ENCODE measurements at regions not wholly inside any gene's neighbourhood (a gene's known extent, or its start where the extent isn't known, plus 50 kb on each side); places are given as distances from the start of the nearest gene placed in this dataset.

DNA sequence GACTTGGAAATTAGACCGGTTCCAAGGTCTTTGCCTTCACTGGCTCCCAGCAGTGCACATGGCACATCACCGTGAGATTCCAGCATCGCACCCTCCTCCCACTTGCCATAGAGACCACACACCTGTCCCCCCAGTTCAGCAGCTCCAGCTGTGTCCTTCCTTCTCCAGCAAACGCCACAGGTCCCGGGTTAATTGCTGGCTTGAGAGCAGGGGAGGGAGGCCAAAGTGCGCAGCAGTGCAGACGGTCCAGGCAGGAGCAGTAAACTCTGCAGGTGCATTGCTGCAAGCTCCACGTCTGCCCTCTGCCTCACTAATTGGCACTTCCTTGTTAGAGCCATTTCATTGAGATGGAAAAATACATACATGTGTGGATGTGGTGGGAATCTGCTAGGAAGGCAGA, 65.3 kb downstream of the KLHDC7A start:
- Histone ChIP-seq H3K9me3 (ENCODE audit: control insufficient read depth, low read length) (peaks cover 5% of the 10 kb centered on the region), H3K18ac (ENCODE audit: low read depth in 1 of 2, low read length in 2 of 2) (no peak overlapping the region), H3K9ac (ENCODE audit: low read length) (no peak overlapping the region), H3K36me3 (ENCODE audit: control insufficient read depth in 1 of 2, insufficient read depth in 2 of 2, low read depth in 1 of 2, low read length in 2 of 2) (no peaks in the 10 kb centered on the region), H2BK5ac (ENCODE audit: low read depth, low read length, poor library complexity, severe bottlenecking) (no peak overlapping the region), H2AK5ac (ENCODE audit: low read length, severe bottlenecking) (no peak overlapping the region), H3K79me1 (replicated peaks; ENCODE audit: low read length, poor library complexity, severe bottlenecking) (no peaks in the 10 kb centered on the region), H2BK120ac (ENCODE audit: low read depth, low read length) (no peak overlapping the region), H3K23ac (ENCODE audit: low read length in 2 of 2) (no peak overlapping the region), H3K4me1 (ENCODE audit: control insufficient read depth, insufficient read depth, low read depth, low read length) (no peaks in the 10 kb centered on the region), H2BK12ac (ENCODE audit: low read length in 2 of 2) (no peak overlapping the region), H2BK15ac (ENCODE audit: low read depth, poor library complexity, severe bottlenecking) (no peak overlapping the region), H4K8ac (ENCODE audit: low read length) (no peak overlapping the region), H2AFZ (ENCODE audit: low read depth, low read length) (no peak overlapping the region), H4K91ac (ENCODE audit: low read length) (no peak overlapping the region), H3K27me3 (ENCODE audit: control insufficient read depth in 1 of 2, insufficient read depth in 1 of 2, low read length in 2 of 2) (peaks cover 21 to 66% of the 10 kb centered on the region in 2 experiments), H3K4ac (ENCODE audit: low read depth in 1 of 2, low read length in 2 of 2) (no peak overlapping the region), H3K4me3 (ENCODE audit: insufficient read depth in 1 of 2, low read depth in 1 of 2, low read length in 2 of 2) (no peak overlapping the region), H3K27ac (ENCODE audit: low read length, poor library complexity, severe bottlenecking) (no peak overlapping the region), H3K14ac (ENCODE audit: low read length in 2 of 2) (no peak overlapping the region), H3K4me2 (ENCODE audit: low read length, poor library complexity, severe bottlenecking) (no peak overlapping the region)
- WGBS: 63% methylated on average over 8 of the region's 8 CpGs
- no peak for DNase-seq

DNA sequence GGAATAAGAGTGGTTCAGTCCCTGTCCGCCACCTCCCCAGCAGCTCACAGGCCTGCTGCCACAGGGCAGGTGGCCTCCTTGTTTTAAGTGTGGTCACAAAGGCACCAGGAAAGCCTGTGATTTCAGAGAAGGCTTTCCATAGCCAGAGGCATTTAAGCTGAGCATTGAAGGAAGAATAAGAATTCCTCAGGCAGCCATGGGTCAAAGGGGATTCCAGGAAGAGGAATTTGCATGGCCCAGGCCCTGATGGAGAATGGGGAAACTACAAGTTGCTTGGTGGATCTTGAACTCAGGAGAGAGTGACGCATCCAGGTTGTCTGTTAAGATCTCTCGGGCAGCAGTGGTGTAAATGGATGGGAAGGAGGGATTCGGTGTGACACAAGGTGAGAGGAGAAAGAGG, 66.7 kb downstream of the KLHDC7A start:
- Histone ChIP-seq H4K91ac (ENCODE audit: low read length) (no peak overlapping the region), H3K23ac (ENCODE audit: low read length in 2 of 2) (no peak overlapping the region), H3K9ac (ENCODE audit: low read length) (no peak overlapping the region), H3K4ac (ENCODE audit: low read depth in 1 of 2, low read length in 2 of 2) (no peak overlapping the region), H2BK5ac (ENCODE audit: low read depth, low read length, poor library complexity, severe bottlenecking) (no peak overlapping the region), H2BK120ac (ENCODE audit: low read depth, low read length) (no peak overlapping the region), H3K4me3 (ENCODE audit: insufficient read depth in 1 of 2, low read depth in 1 of 2, low read length in 2 of 2) (no peak overlapping the region), H3K36me3 (ENCODE audit: control insufficient read depth in 1 of 2, insufficient read depth in 2 of 2, low read depth in 1 of 2, low read length in 2 of 2) (no peaks in the 10 kb centered on the region), H2AK5ac (ENCODE audit: low read length, severe bottlenecking) (no peak overlapping the region), H3K18ac (ENCODE audit: low read depth in 1 of 2, low read length in 2 of 2) (no peak overlapping the region), H2BK12ac (ENCODE audit: low read length in 2 of 2) (no peak overlapping the region), H3K27me3 (ENCODE audit: control insufficient read depth in 1 of 2, insufficient read depth in 1 of 2, low read length in 2 of 2) (peaks cover 15 to 67% of the 10 kb centered on the region in 2 experiments), H3K9me3 (ENCODE audit: control insufficient read depth, low read length) (peaks cover 5% of the 10 kb centered on the region), H3K4me2 (ENCODE audit: low read length, poor library complexity, severe bottlenecking) (no peak overlapping the region), H4K8ac (ENCODE audit: low read length) (no peak overlapping the region), H3K14ac (ENCODE audit: low read length in 2 of 2) (no peak overlapping the region), H2BK15ac (ENCODE audit: low read depth, poor library complexity, severe bottlenecking) (no peak overlapping the region), H3K27ac (ENCODE audit: low read length, poor library complexity, severe bottlenecking) (no peak overlapping the region), H3K79me1 (replicated peaks; ENCODE audit: low read length, poor library complexity, severe bottlenecking) (no peaks in the 10 kb centered on the region), H2AFZ (ENCODE audit: low read depth, low read length) (no peak overlapping the region), H3K4me1 (ENCODE audit: control insufficient read depth, insufficient read depth, low read depth, low read length) (no peaks in the 10 kb centered on the region)
- no peak for DNase-seq
- WGBS: 70% methylated on average over 4 of the region's 4 CpGs

DNA sequence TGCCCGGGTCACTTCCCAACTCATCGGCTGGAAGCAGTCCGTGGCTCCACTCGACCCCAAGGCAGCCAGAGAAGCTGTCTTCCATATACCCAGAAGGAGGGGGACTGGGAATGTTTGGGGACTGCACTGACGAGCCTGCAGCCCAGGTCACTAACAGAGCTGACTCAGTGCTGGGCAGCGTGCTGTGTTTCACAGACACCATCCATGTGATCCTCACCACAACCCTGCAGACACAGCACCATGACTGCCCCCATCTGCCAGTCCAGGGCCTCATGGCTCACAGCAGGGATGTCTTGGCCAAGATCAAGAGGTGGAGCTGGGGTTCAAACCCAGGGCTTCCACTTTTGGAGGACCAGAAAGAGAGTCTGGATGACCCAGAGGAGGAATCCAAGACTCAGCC, 67.9 kb downstream of the KLHDC7A start:
- Histone ChIP-seq H2BK5ac (ENCODE audit: low read depth, low read length, poor library complexity, severe bottlenecking) (no peak overlapping the region), H3K4me3 (ENCODE audit: insufficient read depth in 1 of 2, low read depth in 1 of 2, low read length in 2 of 2) (no peak overlapping the region), H3K4ac (ENCODE audit: low read depth in 1 of 2, low read length in 2 of 2) (no peak overlapping the region), H2BK15ac (ENCODE audit: low read depth, poor library complexity, severe bottlenecking) (no peak overlapping the region), H3K79me1 (replicated peaks; ENCODE audit: low read length, poor library complexity, severe bottlenecking) (no peaks in the 10 kb centered on the region), H3K9ac (ENCODE audit: low read length) (no peak overlapping the region), H3K23ac (ENCODE audit: low read length in 2 of 2) (no peak overlapping the region), H3K9me3 (ENCODE audit: control insufficient read depth, low read length) (peaks cover under 1% of the 10 kb centered on the region), H2AK5ac (ENCODE audit: low read length, severe bottlenecking) (no peak overlapping the region), H3K18ac (ENCODE audit: low read depth in 1 of 2, low read length in 2 of 2) (no peak overlapping the region), H3K36me3 (ENCODE audit: control insufficient read depth in 1 of 2, insufficient read depth in 2 of 2, low read depth in 1 of 2, low read length in 2 of 2) (no peaks in the 10 kb centered on the region), H3K14ac (ENCODE audit: low read length in 2 of 2) (no peak overlapping the region), H2BK120ac (ENCODE audit: low read depth, low read length) (no peak overlapping the region), H4K8ac (ENCODE audit: low read length) (no peak overlapping the region), H3K4me2 (ENCODE audit: low read length, poor library complexity, severe bottlenecking) (no peak overlapping the region), H2AFZ (ENCODE audit: low read depth, low read length) (no peak overlapping the region), H4K91ac (ENCODE audit: low read length) (no peak overlapping the region), H3K4me1 (ENCODE audit: control insufficient read depth, insufficient read depth, low read depth, low read length) (no peaks in the 10 kb centered on the region), H3K27ac (ENCODE audit: low read length, poor library complexity, severe bottlenecking) (no peak overlapping the region), H3K27me3 (ENCODE audit: control insufficient read depth in 1 of 2, insufficient read depth in 1 of 2, low read length in 2 of 2) (peaks cover 6 to 70% of the 10 kb centered on the region in 2 experiments), H2BK12ac (ENCODE audit: low read length in 2 of 2) (no peak overlapping the region)
- 59% methylated on average over 6 of the region's 6 CpGs for WGBS
- DNase-seq: no peak

DNA sequence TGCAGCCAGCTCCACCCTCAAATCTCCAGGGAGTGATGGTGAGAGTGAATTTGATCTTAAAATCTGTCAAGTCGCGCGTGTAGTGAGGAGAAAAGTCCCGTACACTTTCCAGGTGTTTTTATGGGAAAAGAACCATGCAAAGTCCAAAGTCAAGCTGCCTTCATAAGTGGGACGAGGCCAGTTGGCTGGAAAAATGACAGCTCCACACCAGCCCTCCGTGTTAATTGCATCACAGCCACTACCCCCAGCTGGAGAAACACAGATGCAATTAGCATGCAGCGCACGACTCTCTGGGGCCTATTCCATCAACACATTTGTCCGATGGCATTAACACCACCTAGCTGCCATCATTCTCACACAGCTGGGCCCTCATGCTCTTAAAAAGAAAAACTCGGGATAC, 68.4 kb downstream of the KLHDC7A start:
- Histone ChIP-seq H3K18ac (ENCODE audit: low read depth in 1 of 2, low read length in 2 of 2) (no peak overlapping the region), H2BK5ac (ENCODE audit: low read depth, low read length, poor library complexity, severe bottlenecking) (no peak overlapping the region), H3K23ac (ENCODE audit: low read length in 2 of 2) (no peak overlapping the region), H3K36me3 (ENCODE audit: control insufficient read depth in 1 of 2, insufficient read depth in 2 of 2, low read depth in 1 of 2, low read length in 2 of 2) (no peaks in the 10 kb centered on the region), H3K9ac (ENCODE audit: low read length) (no peak overlapping the region), H4K8ac (ENCODE audit: low read length) (no peak overlapping the region), H3K27me3 (ENCODE audit: control insufficient read depth in 1 of 2, insufficient read depth in 1 of 2, low read length in 2 of 2) (peaks cover 5 to 74% of the 10 kb centered on the region in 2 experiments), H2BK12ac (ENCODE audit: low read length in 2 of 2) (no peak overlapping the region), H4K91ac (ENCODE audit: low read length) (no peak overlapping the region), H2BK120ac (ENCODE audit: low read depth, low read length) (no peak overlapping the region), H3K14ac (ENCODE audit: low read length in 2 of 2) (no peak overlapping the region), H2AFZ (ENCODE audit: low read depth, low read length) (no peak overlapping the region), H3K4ac (ENCODE audit: low read depth in 1 of 2, low read length in 2 of 2) (no peak overlapping the region), H2AK5ac (ENCODE audit: low read length, severe bottlenecking) (no peak overlapping the region), H3K9me3 (ENCODE audit: control insufficient read depth, low read length) (no peaks in the 10 kb centered on the region), H3K27ac (ENCODE audit: low read length, poor library complexity, severe bottlenecking) (no peak overlapping the region), H3K4me3 (ENCODE audit: insufficient read depth in 1 of 2, low read depth in 1 of 2, low read length in 2 of 2) (no peak overlapping the region), H3K4me2 (ENCODE audit: low read length, poor library complexity, severe bottlenecking) (no peak overlapping the region), H3K79me1 (replicated peaks; ENCODE audit: low read length, poor library complexity, severe bottlenecking) (no peaks in the 10 kb centered on the region), H3K4me1 (ENCODE audit: control insufficient read depth, insufficient read depth, low read depth, low read length) (no peaks in the 10 kb centered on the region), H2BK15ac (ENCODE audit: low read depth, poor library complexity, severe bottlenecking) (no peak overlapping the region)
- 77% methylated on average over 10 of the region's 10 CpGs for WGBS
- no peak for DNase-seq
